ENCODE measurements at regions not wholly inside any gene's neighbourhood (a gene's known extent, or its start where the extent isn't known, plus 50 kb on each side); places are given as distances from the start of the nearest gene placed in this dataset.

DNA sequence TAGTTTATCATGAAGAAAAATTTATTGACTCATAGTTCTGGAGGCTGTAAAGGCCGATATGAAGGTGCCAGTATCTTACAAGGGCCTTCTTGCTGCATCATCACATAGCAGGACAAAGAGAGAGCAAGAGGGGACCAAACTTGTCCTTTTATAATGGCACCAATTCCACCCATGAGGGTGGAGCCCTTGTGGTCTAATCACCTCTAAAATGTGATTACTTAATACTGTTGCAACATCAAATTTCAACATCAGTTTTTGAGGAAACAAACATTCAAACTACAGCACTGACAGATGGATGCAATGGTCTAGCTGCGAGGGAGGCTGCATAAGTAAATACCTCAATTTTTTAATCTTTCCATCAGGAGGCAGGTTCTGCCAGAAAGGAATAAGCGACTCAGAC is 76.7 kb upstream of the LAMA2 start:
- H3K9ac ChIP-seq (ENCODE audit: low read length) = no peak overlapping the region
- POLR2A ChIA-PET (ENCODE audit: unreplicated experiment) = no interaction called here
- no peaks in the 10 kb centered on the region for H3K4me1 ChIP-seq (ENCODE audit: insufficient read depth, low read length)
- H3K79me2 ChIP-seq (ENCODE audit: low read length) = no peaks in the 10 kb centered on the region
- H3K27ac ChIP-seq (ENCODE audit: low read length) = no peak overlapping the region
- no peak overlapping the region for H3K4me2 ChIP-seq (ENCODE audit: low read length)
- intact Hi-C loops (cut with micrococcal nuclease) = loop anchor here (2.0 to 5.0 kb wide), 3 partner anchors 501 to 771 kb away; no protein-coding TSS in a partner anchor
- no peaks in the 10 kb centered on the region for H3K36me3 ChIP-seq (ENCODE audit: low read depth, low read length)
- ATAC-seq = no peak
- H3F3A ChIP-seq (ENCODE audit: low read length, unreplicated experiment) = no peaks in the 10 kb centered on the region
- H3K4me3 ChIP-seq (ENCODE audit: low read length) = no peak overlapping the region
- H2AFZ ChIP-seq (ENCODE audit: low read length) = no peak overlapping the region
- no TSS peak for BruUV-seq (replicated peaks)
- CTCF ChIA-PET = no interaction called here
- no peaks in the 10 kb centered on the region for H3K9me2 ChIP-seq (replicated peaks; ENCODE audit: low read length)
- TF ChIP-seq EZH2 (IDR thresholded peaks at IDR 0.05; ENCODE audit: low read length, unreplicated experiment) = no peak
- TF ChIP-seq EZH2phosphoT487 (IDR thresholded peaks at IDR 0.05; ENCODE audit: borderline replicate concordance, low read length) = no peak
- TF ChIP-seq, protein P1, sequence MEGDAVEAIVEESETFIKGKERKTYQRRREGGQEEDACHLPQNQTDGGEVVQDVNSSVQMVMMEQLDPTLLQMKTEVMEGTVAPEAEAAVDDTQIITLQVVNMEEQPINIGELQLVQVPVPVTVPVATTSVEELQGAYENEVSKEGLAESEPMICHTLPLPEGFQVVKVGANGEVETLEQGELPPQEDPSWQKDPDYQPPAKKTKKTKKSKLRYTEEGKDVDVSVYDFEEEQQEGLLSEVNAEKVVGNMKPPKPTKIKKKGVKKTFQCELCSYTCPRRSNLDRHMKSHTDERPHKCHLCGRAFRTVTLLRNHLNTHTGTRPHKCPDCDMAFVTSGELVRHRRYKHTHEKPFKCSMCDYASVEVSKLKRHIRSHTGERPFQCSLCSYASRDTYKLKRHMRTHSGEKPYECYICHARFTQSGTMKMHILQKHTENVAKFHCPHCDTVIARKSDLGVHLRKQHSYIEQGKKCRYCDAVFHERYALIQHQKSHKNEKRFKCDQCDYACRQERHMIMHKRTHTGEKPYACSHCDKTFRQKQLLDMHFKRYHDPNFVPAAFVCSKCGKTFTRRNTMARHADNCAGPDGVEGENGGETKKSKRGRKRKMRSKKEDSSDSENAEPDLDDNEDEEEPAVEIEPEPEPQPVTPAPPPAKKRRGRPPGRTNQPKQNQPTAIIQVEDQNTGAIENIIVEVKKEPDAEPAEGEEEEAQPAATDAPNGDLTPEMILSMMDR (conservative IDR thresholded peaks at IDR 0.05; ENCODE audit: low read depth, low read length) = no peak
- no peaks in the 10 kb centered on the region for H3K27me3 ChIP-seq (ENCODE audit: low read length)
- no peaks in the 10 kb centered on the region for H3K9me3 ChIP-seq (ENCODE audit: low read length)
- H4K20me1 ChIP-seq (ENCODE audit: low read length) = no peaks in the 10 kb centered on the region
- DNase-seq = no peak

DNA sequence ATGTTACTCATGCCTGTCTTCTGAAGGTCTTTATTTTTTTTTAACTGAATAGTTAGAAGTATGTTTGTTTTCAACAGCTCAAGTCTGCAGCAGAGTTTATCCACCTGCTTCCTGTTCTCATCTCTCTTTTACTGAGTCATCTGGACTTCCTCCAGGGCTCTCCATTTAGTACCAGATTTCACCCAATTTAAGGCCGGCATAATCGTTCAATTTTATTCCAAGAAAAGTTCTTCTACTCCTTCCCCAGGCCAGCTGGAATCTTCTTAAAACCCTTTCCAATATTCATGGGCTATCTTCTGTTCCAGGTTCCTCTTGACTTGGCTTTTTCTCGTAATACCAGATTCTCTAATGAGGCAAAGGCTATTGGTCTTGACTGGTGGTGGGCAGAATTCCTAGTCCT is 79.0 kb upstream of the LAMA2 start:
- Histone ChIP-seq H4K20me1 (ENCODE audit: low read length) (no peaks in the 10 kb centered on the region), H3K4me1 (ENCODE audit: insufficient read depth, low read length) (no peaks in the 10 kb centered on the region), H3K27me3 (ENCODE audit: low read length) (no peaks in the 10 kb centered on the region), H2AFZ (ENCODE audit: low read length) (no peak overlapping the region), H3K9me2 (replicated peaks; ENCODE audit: low read length) (no peaks in the 10 kb centered on the region), H3K36me3 (ENCODE audit: low read depth, low read length) (no peaks in the 10 kb centered on the region), H3K9ac (ENCODE audit: low read length) (no peak overlapping the region), H3K4me3 (ENCODE audit: low read length) (no peak overlapping the region), H3K27ac (ENCODE audit: low read length) (no peak overlapping the region), H3F3A (ENCODE audit: low read length, unreplicated experiment) (no peaks in the 10 kb centered on the region), H3K9me3 (ENCODE audit: low read length) (no peaks in the 10 kb centered on the region), H3K4me2 (ENCODE audit: low read length) (no peak overlapping the region), H3K79me2 (ENCODE audit: low read length) (no peaks in the 10 kb centered on the region)
- ATAC-seq (peak; percentile 45), DNase-seq (peak; percentile 15)
- ChIA-PET POLR2A (ENCODE audit: unreplicated experiment) (no interaction called here), CTCF (no interaction called here)
- BruUV-seq (replicated peaks) = no TSS peak
- TF ChIP-seq, protein P1 (conservative IDR thresholded peaks at IDR 0.05; ENCODE audit: low read depth, low read length) = no peak
- TF ChIP-seq EZH2phosphoT487 (IDR thresholded peaks at IDR 0.05; ENCODE audit: borderline replicate concordance, low read length) (no peak), EZH2 (IDR thresholded peaks at IDR 0.05; ENCODE audit: low read length, unreplicated experiment) (no peak)
- intact Hi-C loops (cut with micrococcal nuclease) = no loop called here

DNA sequence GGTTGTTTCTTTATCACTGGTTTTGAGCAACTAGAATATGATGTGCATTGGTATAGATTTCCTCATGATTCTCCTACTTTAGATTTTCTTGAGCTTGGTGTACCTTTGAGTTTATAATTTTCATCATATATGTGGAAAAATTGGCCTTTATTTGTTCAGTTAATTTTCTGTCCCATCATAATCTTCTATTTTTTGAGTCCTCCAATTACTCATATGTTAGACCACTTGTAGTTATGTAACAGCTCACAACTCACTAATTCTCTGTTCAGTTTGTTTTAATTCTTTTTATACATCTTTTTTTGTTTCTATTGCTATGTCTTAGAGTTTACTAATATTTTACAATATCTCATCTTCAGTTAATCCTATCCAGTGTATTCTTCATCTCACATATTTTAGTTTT is 81.3 kb upstream of the LAMA2 start:
- no peaks in the 10 kb centered on the region for H3K79me2 ChIP-seq (ENCODE audit: low read length)
- H3F3A ChIP-seq (ENCODE audit: low read length, unreplicated experiment) = no peaks in the 10 kb centered on the region
- DNase-seq = no peak
- no peaks in the 10 kb centered on the region for H3K9me2 ChIP-seq (replicated peaks; ENCODE audit: low read length)
- no TSS peak for BruUV-seq (replicated peaks)
- H2AFZ ChIP-seq (ENCODE audit: low read length) = no peak overlapping the region
- H3K27me3 ChIP-seq (ENCODE audit: low read length) = no peaks in the 10 kb centered on the region
- H3K9ac ChIP-seq (ENCODE audit: low read length) = no peak overlapping the region
- intact Hi-C loops (cut with micrococcal nuclease) = no loop called here
- H3K9me3 ChIP-seq (ENCODE audit: low read length) = no peaks in the 10 kb centered on the region
- no peak for TF ChIP-seq EZH2phosphoT487 (IDR thresholded peaks at IDR 0.05; ENCODE audit: borderline replicate concordance, low read length)
- TF ChIP-seq, protein P1 (conservative IDR thresholded peaks at IDR 0.05; ENCODE audit: low read depth, low read length) = no peak
- H3K4me1 ChIP-seq (ENCODE audit: insufficient read depth, low read length) = no peaks in the 10 kb centered on the region
- H3K4me2 ChIP-seq (ENCODE audit: low read length) = no peak overlapping the region
- CTCF ChIA-PET = no interaction called here
- H3K4me3 ChIP-seq (ENCODE audit: low read length) = no peak overlapping the region
- no peaks in the 10 kb centered on the region for H3K36me3 ChIP-seq (ENCODE audit: low read depth, low read length)
- POLR2A ChIA-PET (ENCODE audit: unreplicated experiment) = no interaction called here
- H3K27ac ChIP-seq (ENCODE audit: low read length) = no peak overlapping the region
- no peaks in the 10 kb centered on the region for H4K20me1 ChIP-seq (ENCODE audit: low read length)
- ATAC-seq = no peak
